Spleen (tissue), 7 donors: ENCODE measurements at regions not wholly inside any gene's neighbourhood (a gene's known extent, or its start where the extent isn't known, plus 50 kb on each side); places are given as distances from the start of the nearest gene placed in this dataset.

Experiments used
- POLR2A ChIP-seq, 3 donors: fragments of 450-650 bp; IDR thresholded peaks; one replicate each; pipeline ENCODE4 v1.5.1; 2017; ENCODE audit warnings: antibody characterized with exemption in 3 of 3, mild to moderate bottlenecking in 1 of 3
- TF ChIP-seq, protein P1 (sequence below), 11 experiments: fragments of 200-600 bp in 7 of 11; fragments of 450-650 bp in 4 of 11; sonication (generic) in 4 of 11; IDR thresholded peaks in 8 of 11; conservative IDR thresholded peaks in 3 of 11; 1 replicate in 7 of 11; 2 replicates in 4 of 11; pipeline versions ENCODE4 v1.4.0 to v1.8.0; 2016 to 2021; ENCODE audit warnings: antibody characterized with exemption in 11 of 11, inconsistent platforms in 4 of 11, mild to moderate bottlenecking in 1 of 11
- donor health status: DM: no; HTN: no; CAD: no; lungs with moderate emphysema.
- donor health status: DM: no; HTN: no; CAD: no.
- donor health status: DM: no; HTN: no; CAD: no.

DNA sequence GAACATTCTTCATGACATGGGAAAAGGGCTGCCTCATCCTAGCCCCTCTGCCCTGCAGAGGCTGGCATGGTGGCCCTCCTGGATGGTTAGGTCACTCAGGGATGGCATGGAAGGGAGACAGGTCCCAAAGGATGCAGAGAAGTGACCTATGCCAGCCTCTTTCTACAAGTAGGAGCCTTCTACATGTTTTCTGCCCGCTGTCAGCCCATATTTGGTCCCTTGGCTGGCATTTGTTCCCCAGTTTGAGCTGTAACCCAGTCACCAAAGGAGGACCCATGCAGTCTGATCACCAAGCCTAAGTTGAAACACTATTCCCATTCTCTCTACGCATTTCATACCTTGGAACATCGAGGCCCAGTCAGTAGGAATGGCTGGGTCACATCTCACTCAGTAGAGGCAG, 95.4 kb downstream of the PJA1 start:
- TF ChIP-seq, protein P1, sequence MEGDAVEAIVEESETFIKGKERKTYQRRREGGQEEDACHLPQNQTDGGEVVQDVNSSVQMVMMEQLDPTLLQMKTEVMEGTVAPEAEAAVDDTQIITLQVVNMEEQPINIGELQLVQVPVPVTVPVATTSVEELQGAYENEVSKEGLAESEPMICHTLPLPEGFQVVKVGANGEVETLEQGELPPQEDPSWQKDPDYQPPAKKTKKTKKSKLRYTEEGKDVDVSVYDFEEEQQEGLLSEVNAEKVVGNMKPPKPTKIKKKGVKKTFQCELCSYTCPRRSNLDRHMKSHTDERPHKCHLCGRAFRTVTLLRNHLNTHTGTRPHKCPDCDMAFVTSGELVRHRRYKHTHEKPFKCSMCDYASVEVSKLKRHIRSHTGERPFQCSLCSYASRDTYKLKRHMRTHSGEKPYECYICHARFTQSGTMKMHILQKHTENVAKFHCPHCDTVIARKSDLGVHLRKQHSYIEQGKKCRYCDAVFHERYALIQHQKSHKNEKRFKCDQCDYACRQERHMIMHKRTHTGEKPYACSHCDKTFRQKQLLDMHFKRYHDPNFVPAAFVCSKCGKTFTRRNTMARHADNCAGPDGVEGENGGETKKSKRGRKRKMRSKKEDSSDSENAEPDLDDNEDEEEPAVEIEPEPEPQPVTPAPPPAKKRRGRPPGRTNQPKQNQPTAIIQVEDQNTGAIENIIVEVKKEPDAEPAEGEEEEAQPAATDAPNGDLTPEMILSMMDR (IDR thresholded peaks at IDR 0.05 in 8 of 11, conservative IDR thresholded peaks at IDR 0.05 in 3 of 11): no peak
- no peak for TF ChIP-seq POLR2A (IDR thresholded peaks at IDR 0.05)
